Hepatocyte (in vitro differentiated cells): ENCODE measurements at regions not wholly inside any gene's neighbourhood (a gene's known extent, or its start where the extent isn't known, plus 50 kb on each side); places are given as distances from the start of the nearest gene placed in this dataset.

Experiments
- EZH2 ChIP-seq: fragments of 200-600 bp; sonication (generic); IDR thresholded peaks from 2 replicates; pipeline ENCODE4 v1.6.1; 2016; ENCODE audit warnings: antibody characterized with exemption, mild to moderate bottlenecking, borderline replicate concordance
- EZH2phosphoT487 ChIP-seq: fragments of 200-600 bp; sonication (generic); IDR thresholded peaks from one replicate; pipeline ENCODE4 v1.6.1; 2018; ENCODE audit warnings: antibody characterized with exemption, mild to moderate bottlenecking, low read depth, moderate library complexity; ENCODE audit not compliant: unreplicated experiment, severe bottlenecking
- TF ChIP-seq, protein P1 (sequence below): fragments of 200-600 bp; sonication (generic); IDR thresholded peaks from 2 replicates; pipeline ENCODE4 v1.5.1; 2016; ENCODE audit warnings: antibody characterized with exemption, mild to moderate bottlenecking; ENCODE audit not compliant: poor library complexity

DNA sequence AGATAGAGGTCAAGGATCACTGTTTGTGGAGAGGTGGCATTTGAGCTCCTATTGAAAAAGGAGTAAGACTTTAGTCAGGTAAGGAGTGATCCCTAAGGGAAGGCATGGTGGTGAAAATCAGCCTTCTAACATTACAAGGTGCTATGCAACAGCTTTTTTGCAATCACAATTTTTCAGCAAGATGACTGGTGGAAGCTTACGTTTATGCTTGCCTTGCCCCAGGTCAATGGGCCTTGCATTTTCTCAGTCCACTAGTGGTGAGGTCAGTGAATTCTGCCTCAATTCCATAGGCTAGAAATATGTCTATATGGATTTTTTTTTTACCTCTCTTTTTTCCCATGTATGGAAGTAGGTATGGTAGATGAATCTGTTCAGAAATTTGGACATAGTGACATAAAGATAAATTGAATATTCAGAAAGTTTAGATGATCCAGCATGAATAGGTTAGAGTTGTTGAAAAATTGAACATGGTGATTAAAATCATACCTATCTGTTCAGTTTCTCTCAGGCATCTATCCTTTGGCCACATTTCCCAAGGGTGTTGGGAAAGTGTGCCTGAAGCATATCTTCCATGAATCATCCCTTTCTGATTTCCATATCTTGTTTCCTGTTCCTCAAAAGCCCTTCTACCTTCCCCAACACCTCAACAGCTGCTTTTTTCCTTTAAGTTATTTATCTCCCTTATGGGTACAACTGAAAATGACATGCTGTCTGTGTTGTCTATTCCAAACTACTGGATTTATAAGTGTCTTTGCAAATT, 71.9 kb upstream of the PTPRZ1 start:
- TF ChIP-seq, protein P1, sequence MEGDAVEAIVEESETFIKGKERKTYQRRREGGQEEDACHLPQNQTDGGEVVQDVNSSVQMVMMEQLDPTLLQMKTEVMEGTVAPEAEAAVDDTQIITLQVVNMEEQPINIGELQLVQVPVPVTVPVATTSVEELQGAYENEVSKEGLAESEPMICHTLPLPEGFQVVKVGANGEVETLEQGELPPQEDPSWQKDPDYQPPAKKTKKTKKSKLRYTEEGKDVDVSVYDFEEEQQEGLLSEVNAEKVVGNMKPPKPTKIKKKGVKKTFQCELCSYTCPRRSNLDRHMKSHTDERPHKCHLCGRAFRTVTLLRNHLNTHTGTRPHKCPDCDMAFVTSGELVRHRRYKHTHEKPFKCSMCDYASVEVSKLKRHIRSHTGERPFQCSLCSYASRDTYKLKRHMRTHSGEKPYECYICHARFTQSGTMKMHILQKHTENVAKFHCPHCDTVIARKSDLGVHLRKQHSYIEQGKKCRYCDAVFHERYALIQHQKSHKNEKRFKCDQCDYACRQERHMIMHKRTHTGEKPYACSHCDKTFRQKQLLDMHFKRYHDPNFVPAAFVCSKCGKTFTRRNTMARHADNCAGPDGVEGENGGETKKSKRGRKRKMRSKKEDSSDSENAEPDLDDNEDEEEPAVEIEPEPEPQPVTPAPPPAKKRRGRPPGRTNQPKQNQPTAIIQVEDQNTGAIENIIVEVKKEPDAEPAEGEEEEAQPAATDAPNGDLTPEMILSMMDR: no peak
- TF ChIP-seq EZH2phosphoT487 (no peak), EZH2 (no peak)
